ENCODE measurements at regions not wholly inside any gene's neighbourhood (a gene's known extent, or its start where the extent isn't known, plus 50 kb on each side); places are given as distances from the start of the nearest gene placed in this dataset.

- TF ChIP-seq YY1 (IDR thresholded peaks at IDR 0.05; ENCODE audit: insufficient read depth, insufficient read length) (no peak), ZNF274 (IDR thresholded peaks at IDR 0.05; ENCODE audit: low read depth, low read length) (no peak)
Measured at GRCh38 chr9:118938581-118938980, 430.7 kb downstream of the BRINP1 start.
